ENCODE measurements at regions not wholly inside any gene's neighbourhood (a gene's known extent, or its start where the extent isn't known, plus 50 kb on each side); places are given as distances from the start of the nearest gene placed in this dataset.

DNA sequence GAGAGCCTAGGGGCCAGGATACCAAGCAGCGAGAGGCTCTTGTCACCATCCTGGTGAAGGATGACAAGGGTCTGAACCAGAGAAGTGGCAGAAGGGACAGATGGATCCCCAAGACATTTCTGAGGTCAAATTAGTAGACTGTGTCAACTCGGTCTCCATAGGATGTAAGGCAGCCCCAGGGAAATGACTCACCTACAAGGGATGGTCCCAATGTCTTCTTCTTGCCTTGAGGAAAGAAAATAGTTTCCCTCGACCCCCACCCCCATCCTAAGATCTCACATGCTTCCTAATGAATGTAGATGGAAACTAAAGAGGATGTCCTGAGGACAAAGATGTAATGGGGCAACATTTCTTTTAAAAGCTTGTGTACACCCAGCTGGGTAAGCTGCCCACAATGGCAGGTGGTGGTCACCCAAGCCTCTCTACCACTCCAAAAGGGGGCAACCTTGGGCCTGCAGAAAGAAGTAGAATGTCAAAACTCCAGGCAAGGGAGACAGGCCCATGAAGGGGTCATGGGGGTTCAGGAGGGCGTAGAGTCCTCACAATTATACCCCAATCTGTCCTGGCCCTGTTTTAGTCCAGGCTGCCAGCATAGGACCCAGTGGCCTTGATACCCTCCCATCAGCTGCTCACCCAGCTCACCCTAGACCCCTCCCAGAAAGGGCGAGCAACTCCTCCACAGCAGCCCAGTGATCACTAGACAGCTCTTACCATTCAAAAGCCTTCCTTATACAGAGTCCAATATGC is 187.4 kb downstream of the ACTL7B start:
- Histone ChIP-seq H3K4me3 (no peak overlapping the region), H3K27me3 (ENCODE audit: insufficient read depth in 3 of 3, low read length in 2 of 3) (no peaks in the 10 kb centered on the region), H3K27ac (no peak overlapping the region), H3K36me3 (ENCODE audit: insufficient read depth in 1 of 2, low read depth in 1 of 2) (no peaks in the 10 kb centered on the region), H3K9me3 (no peaks in the 10 kb centered on the region), H3K4me1 (no peaks in the 10 kb centered on the region)
- ATAC-seq (no peak), DNase-seq (no peak)
- WGBS, 3 donors, result 79 to 81% (median 79%) methylated on average over 5 of the region's 5 CpGs
- TF ChIP-seq, protein P1, sequence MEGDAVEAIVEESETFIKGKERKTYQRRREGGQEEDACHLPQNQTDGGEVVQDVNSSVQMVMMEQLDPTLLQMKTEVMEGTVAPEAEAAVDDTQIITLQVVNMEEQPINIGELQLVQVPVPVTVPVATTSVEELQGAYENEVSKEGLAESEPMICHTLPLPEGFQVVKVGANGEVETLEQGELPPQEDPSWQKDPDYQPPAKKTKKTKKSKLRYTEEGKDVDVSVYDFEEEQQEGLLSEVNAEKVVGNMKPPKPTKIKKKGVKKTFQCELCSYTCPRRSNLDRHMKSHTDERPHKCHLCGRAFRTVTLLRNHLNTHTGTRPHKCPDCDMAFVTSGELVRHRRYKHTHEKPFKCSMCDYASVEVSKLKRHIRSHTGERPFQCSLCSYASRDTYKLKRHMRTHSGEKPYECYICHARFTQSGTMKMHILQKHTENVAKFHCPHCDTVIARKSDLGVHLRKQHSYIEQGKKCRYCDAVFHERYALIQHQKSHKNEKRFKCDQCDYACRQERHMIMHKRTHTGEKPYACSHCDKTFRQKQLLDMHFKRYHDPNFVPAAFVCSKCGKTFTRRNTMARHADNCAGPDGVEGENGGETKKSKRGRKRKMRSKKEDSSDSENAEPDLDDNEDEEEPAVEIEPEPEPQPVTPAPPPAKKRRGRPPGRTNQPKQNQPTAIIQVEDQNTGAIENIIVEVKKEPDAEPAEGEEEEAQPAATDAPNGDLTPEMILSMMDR (IDR thresholded peaks at IDR 0.05), result no peak
- intact Hi-C loops (cut with DNase I), result no loop called here

DNA sequence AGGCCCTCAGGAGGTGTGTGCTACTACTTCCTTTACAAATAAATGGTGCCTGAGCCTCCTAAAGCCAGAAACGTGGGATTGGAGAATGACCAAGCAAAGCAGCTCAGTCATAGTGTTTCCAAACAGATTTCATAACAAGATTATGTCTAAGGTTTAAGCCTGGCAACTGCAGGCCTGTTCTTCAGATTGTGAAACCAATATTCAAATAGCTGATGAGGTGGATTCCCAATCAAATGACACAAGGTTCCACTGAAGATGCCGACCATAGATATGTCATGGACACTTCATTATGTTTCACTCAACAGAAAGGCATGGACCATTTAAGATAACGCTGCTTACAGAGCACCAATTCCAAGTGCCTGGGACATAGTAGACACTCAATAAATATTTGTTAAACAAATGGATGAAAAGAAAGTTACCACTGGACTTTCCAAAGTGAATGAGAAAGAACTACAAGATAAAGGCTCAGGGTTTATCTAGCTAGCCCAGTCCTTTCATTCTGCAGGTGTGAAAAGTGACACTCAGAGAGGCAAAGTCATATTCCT is 189.5 kb downstream of the ACTL7B start:
- DNase-seq, result no peak
- Histone ChIP-seq H3K4me1 (no peaks in the 10 kb centered on the region), H3K9me3 (no peaks in the 10 kb centered on the region), H3K27ac (no peak overlapping the region), H3K27me3 (ENCODE audit: insufficient read depth in 3 of 3, low read length in 2 of 3) (no peaks in the 10 kb centered on the region), H3K4me3 (no peak overlapping the region), H3K36me3 (ENCODE audit: insufficient read depth in 1 of 2, low read depth in 1 of 2) (no peaks in the 10 kb centered on the region)
- 66 to 71% (median 71%) methylated on average over 3 of the region's 3 CpGs for WGBS, 3 donors
- TF ChIP-seq, protein P1 (IDR thresholded peaks at IDR 0.05), result no peak
- no peak for ATAC-seq
- intact Hi-C loops (cut with DNase I), result no loop called here

DNA sequence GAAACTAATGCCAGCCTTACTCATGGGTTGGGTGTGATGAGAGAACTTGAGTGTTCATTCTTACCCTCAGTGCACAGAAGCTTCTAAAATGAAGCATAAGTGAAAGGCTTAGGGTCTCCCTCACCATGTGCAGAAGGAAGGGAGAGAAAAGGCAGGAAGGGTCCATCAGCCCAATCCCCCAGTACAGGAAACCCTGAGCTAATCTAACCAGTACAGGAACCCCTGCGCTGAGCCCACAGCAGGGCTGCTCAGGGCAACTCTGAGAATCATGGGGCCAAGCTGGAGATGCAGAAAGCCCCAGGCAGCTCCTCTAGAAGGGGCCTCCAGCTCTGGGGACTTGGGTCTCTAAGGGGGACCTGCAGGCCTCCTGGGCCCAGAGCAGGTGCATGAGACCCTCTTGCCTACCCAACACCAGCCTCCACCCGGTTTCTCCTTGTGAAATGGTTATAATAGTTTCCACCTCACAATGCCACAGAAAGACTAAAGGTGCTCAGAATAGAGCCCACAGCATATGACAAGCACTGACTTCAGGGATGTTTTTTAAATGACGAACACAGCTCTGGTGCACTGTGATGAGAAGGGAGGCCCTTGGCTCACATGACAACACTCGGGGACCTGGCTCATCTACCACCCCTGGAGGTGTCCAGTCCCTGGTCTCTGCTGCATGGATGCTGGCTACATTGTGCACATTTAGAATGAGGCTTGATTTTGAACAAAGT is 190.1 kb downstream of the ACTL7B start:
- no peak for DNase-seq
- Histone ChIP-seq H3K27ac (no peak overlapping the region), H3K9me3 (no peaks in the 10 kb centered on the region), H3K36me3 (ENCODE audit: insufficient read depth in 1 of 2, low read depth in 1 of 2) (no peaks in the 10 kb centered on the region), H3K4me1 (no peaks in the 10 kb centered on the region), H3K4me3 (no peak overlapping the region), H3K27me3 (ENCODE audit: insufficient read depth in 3 of 3, low read length in 2 of 3) (no peaks in the 10 kb centered on the region)
- intact Hi-C loops (cut with DNase I), result no loop called here
- TF ChIP-seq, protein P1 (IDR thresholded peaks at IDR 0.05), result no peak
- ATAC-seq, result no peak
- WGBS, 3 donors, result 80 to 89% (median 85%) methylated on average over 4 of the region's 4 CpGs

DNA sequence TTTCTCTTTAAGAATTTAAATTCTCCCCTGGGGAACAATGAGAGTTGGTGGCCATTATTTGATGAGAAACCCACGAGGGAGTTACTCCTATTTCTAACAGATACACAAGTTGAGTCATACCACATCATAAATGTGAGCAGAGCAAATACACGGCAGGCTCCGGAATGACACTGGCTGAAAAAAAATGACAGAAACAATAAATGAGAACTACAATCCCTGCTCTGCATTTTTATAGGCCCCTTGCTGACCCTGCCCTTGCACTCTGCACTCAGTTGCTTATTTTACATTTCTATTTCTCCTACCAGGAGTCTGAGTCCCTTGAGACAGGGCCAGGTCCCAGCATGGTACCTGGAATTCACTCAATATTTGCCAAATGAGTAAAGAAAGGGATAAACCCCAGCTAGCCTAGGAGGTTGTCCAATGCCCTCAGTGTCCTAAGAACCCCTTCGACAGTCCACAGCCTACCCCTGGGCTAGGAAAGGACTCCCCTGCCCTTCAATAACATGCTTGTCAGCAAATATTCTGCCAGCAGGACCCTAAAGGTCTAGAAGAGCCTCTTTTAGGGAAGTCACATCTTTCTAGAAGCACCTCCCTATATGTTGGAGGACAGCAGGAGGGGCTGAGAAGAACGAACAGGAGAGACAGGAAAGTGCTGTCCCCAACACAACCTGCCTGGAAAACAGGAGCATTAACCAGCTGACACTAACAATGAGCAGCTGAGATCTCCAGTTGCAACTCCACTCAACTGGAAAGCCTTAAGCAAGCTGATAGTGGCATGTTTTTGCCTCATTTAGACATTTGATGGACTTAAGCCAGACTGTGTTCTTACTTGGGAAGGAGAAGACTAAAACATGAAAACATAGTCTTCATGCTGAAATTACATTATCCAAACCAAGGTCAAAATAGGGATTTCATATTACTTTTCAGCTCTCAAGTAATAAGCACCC is 191.2 kb downstream of the ACTL7B start:
- Histone ChIP-seq H3K4me3 (no peak overlapping the region), H3K36me3 (ENCODE audit: insufficient read depth in 1 of 2, low read depth in 1 of 2) (no peaks in the 10 kb centered on the region), H3K27me3 (ENCODE audit: insufficient read depth in 3 of 3, low read length in 2 of 3) (no peaks in the 10 kb centered on the region), H3K27ac (no peak overlapping the region), H3K9me3 (peaks cover under 1% of the 10 kb centered on the region), H3K4me1 (no peaks in the 10 kb centered on the region)
- no peak for ATAC-seq
- intact Hi-C loops (cut with DNase I), result no loop called here
- TF ChIP-seq, protein P1 (IDR thresholded peaks at IDR 0.05), result no peak
- DNase-seq, result no peak
- 71 to 77% (median 72%) methylated on average over 5 of the region's 5 CpGs for WGBS, 3 donors
